ENCODE measurements at regions not wholly inside any gene's neighbourhood (a gene's known extent, or its start where the extent isn't known, plus 50 kb on each side); places are given as distances from the start of the nearest gene placed in this dataset.

- intact Hi-C loops (cut with DNase I): no loop called here
- no peaks in the 10 kb centered on the region for H3K27me3 ChIP-seq
- DNase-seq (no peak), ATAC-seq (no peak)
- H3K4me1 ChIP-seq: no peaks in the 10 kb centered on the region
- peaks cover 0 to 5% (median 0%) of the 10 kb centered on the region in 11 donors for H3K9me3 ChIP-seq
- 85% methylated on average over 7 of the region's 7 CpGs for WGBS, 2 donors
- H3K27ac ChIP-seq: no peak overlapping the region
- H3K4me3 ChIP-seq: no peak overlapping the region
- no peak for TF ChIP-seq CTCF (IDR thresholded peaks at IDR 0.05)
- H3K36me3 ChIP-seq: no peaks in the 10 kb centered on the region
Measured at GRCh38 chr13:47241446-47241845, 344.6 kb upstream of the HTR2A start.

GRCh38 chr13:47239025-47239424 is 342.2 kb upstream of the HTR2A start:
- 84 to 85% methylated on average over 3 of the region's 3 CpGs for WGBS, 2 donors
- intact Hi-C loops (cut with DNase I): no loop called here
- no peak for ATAC-seq
- Histone ChIP-seq H3K4me3 (no peak overlapping the region), H3K27ac (no peak overlapping the region), H3K4me1 (no peaks in the 10 kb centered on the region), H3K27me3 (no peaks in the 10 kb centered on the region), H3K9me3 (no peaks in the 10 kb centered on the region), H3K36me3 (no peaks in the 10 kb centered on the region)
- TF ChIP-seq CTCF (IDR thresholded peaks at IDR 0.05): no peak
- DNase-seq: no peak

GRCh38 chr13:47237571-47237970 is 340.7 kb upstream of the HTR2A start:
- Histone ChIP-seq H3K36me3 (no peaks in the 10 kb centered on the region), H3K27ac (no peak overlapping the region), H3K27me3 (no peaks in the 10 kb centered on the region), H3K9me3 (peaks cover 0 to under 1% (median 0%) of the 10 kb centered on the region in 11 donors), H3K4me3 (no peak overlapping the region), H3K4me1 (no peaks in the 10 kb centered on the region)
- no peak for TF ChIP-seq CTCF (IDR thresholded peaks at IDR 0.05)
- ATAC-seq: no peak
- intact Hi-C loops (cut with DNase I): no loop called here
- no peak for DNase-seq
- WGBS, 2 donors: 68 to 70% methylated on average over 2 of the region's 2 CpGs

- 60 to 74% methylated on average over 1 of the region's 1 CpG for WGBS, 2 donors
- Histone ChIP-seq H3K4me3 (no peak overlapping the region), H3K4me1 (no peaks in the 10 kb centered on the region), H3K36me3 (no peaks in the 10 kb centered on the region), H3K27ac (no peak overlapping the region), H3K27me3 (no peaks in the 10 kb centered on the region), H3K9me3 (peaks cover 0 to 22% (median 12%) of the 10 kb centered on the region in 11 donors)
- ATAC-seq: peak in 2 of 8 donors; percentile 29
- no peak for TF ChIP-seq CTCF (IDR thresholded peaks at IDR 0.05)
- intact Hi-C loops (cut with DNase I): no loop called here
- DNase-seq: no peak
Measured at GRCh38 chr13:47233734-47234133, 336.9 kb upstream of the HTR2A start.
